SK-N-SH treated with all-trans-retinoic acid at 6 μM for 48 hours (cell line): ENCODE measurements at regions not wholly inside any gene's neighbourhood (a gene's known extent, or its start where the extent isn't known, plus 50 kb on each side); places are given as distances from the start of the nearest gene placed in this dataset.

Experiments used
- ATAC-seq: fragments of 200-7000 bp; cut with Tn5 transposase; 3 replicates; pipeline ENCODE4 v1.9.1; 2020; ENCODE audit warnings: mild to moderate bottlenecking, moderate library complexity
- ARNTL ChIP-seq: fragments of 450-650 bp; formaldehyde crosslinking; IDR thresholded peaks from 2 replicates; pipeline ENCODE4 v1.5.0; 2020; ENCODE audit warnings: low read depth, mild to moderate bottlenecking, moderate library complexity, borderline replicate concordance
- CSDC2 ChIP-seq: fragments of 250-450 bp; sonication (Bioruptor Pico); IDR thresholded peaks from 2 replicates; pipeline ENCODE4 v1.5.0; 2020; ENCODE audit warnings: mild to moderate bottlenecking, moderate library complexity
- CSRNP3 ChIP-seq: fragments of 250-450 bp; sonication (Bioruptor Pico); IDR thresholded peaks from 2 replicates; pipeline ENCODE4 v1.5.1; 2021; ENCODE audit warnings: mild to moderate bottlenecking, moderate library complexity
- ESRRG ChIP-seq: fragments of 250-450 bp; sonication (Bioruptor Pico); IDR thresholded peaks from 2 replicates; pipeline ENCODE4 v1.6.1; 2021; ENCODE audit warnings: mild to moderate bottlenecking
- GLIS3 ChIP-seq: fragments of 250-450 bp; sonication (Bioruptor Pico); IDR thresholded peaks from 2 replicates; pipeline ENCODE4 v1.5.0; 2020; ENCODE audit warnings: mild to moderate bottlenecking, moderate library complexity
- ISL1 ChIP-seq: fragments of 250-450 bp; sonication (Bioruptor Pico); IDR thresholded peaks from 2 replicates; pipeline ENCODE4 v2.1.2; 2022; ENCODE audit warnings: mild to moderate bottlenecking, moderate library complexity
- OSR1 ChIP-seq: fragments of 250-450 bp; sonication (Bioruptor Pico); IDR thresholded peaks from 2 replicates; pipeline ENCODE4 v1.8.0; 2022; ENCODE audit warnings: moderate library complexity, mild to moderate bottlenecking, inconsistent platforms
- PATZ1 ChIP-seq: fragments of 250-450 bp; sonication (Bioruptor Pico); IDR thresholded peaks from 2 replicates; pipeline ENCODE4 v1.8.0; 2020; ENCODE audit warnings: mild to moderate bottlenecking, moderate library complexity, borderline replicate concordance
- POU6F1 ChIP-seq: fragments of 250-450 bp; sonication (Bioruptor Pico); IDR thresholded peaks from 2 replicates; pipeline ENCODE4 v1.8.0; 2021; ENCODE audit warnings: low read depth, mild to moderate bottlenecking, moderate library complexity, borderline replicate concordance
- RARB ChIP-seq: fragments of 250-450 bp; sonication (Bioruptor Pico); IDR thresholded peaks from 2 replicates; pipeline ENCODE4 v1.8.0; 2021; ENCODE audit warnings: mild to moderate bottlenecking, moderate library complexity
- SNAI2 ChIP-seq: fragments of 250-450 bp; sonication (Bioruptor Pico); IDR thresholded peaks from 2 replicates; pipeline ENCODE4 v1.5.0; 2020; ENCODE audit warnings: mild to moderate bottlenecking, moderate library complexity
- TCF4 ChIP-seq: fragments of 250-450 bp; sonication (Bioruptor Pico); IDR thresholded peaks from 2 replicates; pipeline ENCODE4 v1.8.0; 2021; ENCODE audit warnings: mild to moderate bottlenecking, moderate library complexity, borderline replicate concordance
- TOX ChIP-seq: fragments of 250-450 bp; sonication (Bioruptor Pico); IDR thresholded peaks from 2 replicates; pipeline ENCODE4 v1.8.0; 2021; ENCODE audit warnings: mild to moderate bottlenecking, moderate library complexity, borderline replicate concordance
- TSHZ2 ChIP-seq: fragments of 250-450 bp; sonication (Bioruptor Pico); IDR thresholded peaks from 2 replicates; pipeline ENCODE4 v1.5.0; 2020; ENCODE audit warnings: mild to moderate bottlenecking, moderate library complexity
- ZC3H10 ChIP-seq: fragments of 250-450 bp; sonication (Bioruptor Pico); IDR thresholded peaks from 2 replicates; pipeline ENCODE4 v1.5.1; 2021; ENCODE audit warnings: mild to moderate bottlenecking, moderate library complexity
- ZFP30 ChIP-seq: fragments of 450-650 bp; formaldehyde crosslinking; IDR thresholded peaks from 2 replicates; pipeline ENCODE4 v1.5.0; 2022; ENCODE audit warnings: mild to moderate bottlenecking, moderate library complexity
- ZNF565 ChIP-seq: fragments of 450-650 bp; formaldehyde crosslinking; conservative IDR thresholded peaks from 2 replicates; pipeline ENCODE4 v1.5.0; 2020; ENCODE audit warnings: low read depth, mild to moderate bottlenecking, moderate library complexity
- ZNF8 ChIP-seq: fragments of 450-650 bp; formaldehyde crosslinking; IDR thresholded peaks from 2 replicates; pipeline ENCODE4 v1.5.0; 2020; ENCODE audit warnings: mild to moderate bottlenecking, moderate library complexity

GRCh38 chrX:68894513-68895340, 65.9 kb downstream of the EFNB1 start (continued):
- TF ChIP-seq TSHZ2 (no peak), CSRNP3 (no peak)
- TF ChIP-seq, all 23 proteins: peak for 0

- peak; percentile 26 for ATAC-seq
- TF ChIP-seq ZC3H10 (CRISPR knock-in tag): no peak
- no peak for TF ChIP-seq ZFP30 (CRISPR knock-in tag)
- TF ChIP-seq SNAI2 (CRISPR knock-in tag): no peak
- no peak for TF ChIP-seq PATZ1
- no peak for TF ChIP-seq CSRNP3
- no peak for TF ChIP-seq ARNTL (CRISPR knock-in tag)
- no peak for TF ChIP-seq TOX (CRISPR knock-in tag)
- TF ChIP-seq CSDC2 (CRISPR knock-in tag): no peak
- no peak for TF ChIP-seq TSHZ2
- TF ChIP-seq RARB (CRISPR knock-in tag): no peak
- no peak for TF ChIP-seq POU6F1 (CRISPR knock-in tag)
- TF ChIP-seq GLIS3 (CRISPR knock-in tag): no peak
- no peak for TF ChIP-seq OSR1 (CRISPR knock-in tag)
- no peak for TF ChIP-seq ZNF8 (CRISPR knock-in tag)
- no peak for TF ChIP-seq ISL1 (CRISPR knock-in tag)
- TF ChIP-seq TCF4 (CRISPR knock-in tag): no peak
- no peak for TF ChIP-seq ESRRG
- no peak for TF ChIP-seq ZNF565 (CRISPR knock-in tag)
Measured at GRCh38 chrX:68894142-68894512, 65.3 kb downstream of the EFNB1 start.
